ENCODE measurements at regions not wholly inside any gene's neighbourhood (a gene's known extent, or its start where the extent isn't known, plus 50 kb on each side); places are given as distances from the start of the nearest gene placed in this dataset.

DNA sequence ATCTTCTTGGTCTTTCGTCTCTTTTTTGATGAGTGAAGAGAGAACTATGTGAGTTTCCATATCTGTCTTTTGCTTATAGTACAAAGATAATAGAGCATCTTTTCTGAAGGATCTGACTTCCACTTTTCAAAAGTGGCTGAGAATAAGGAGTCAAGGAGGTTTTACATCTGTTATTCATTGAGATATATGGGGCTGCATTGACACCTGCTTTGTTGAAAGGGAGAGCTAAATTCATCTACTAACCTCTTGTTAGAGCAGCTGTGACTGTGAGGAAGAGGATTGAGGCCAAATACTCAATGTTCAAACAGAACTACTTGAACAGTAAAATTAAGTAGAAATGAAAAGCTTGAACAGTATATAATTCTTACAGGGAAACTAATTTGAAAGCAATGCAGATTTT, 130.2 kb upstream of the ATP2B1 start:
- TF ChIP-seq POLR2A (IDR thresholded peaks at IDR 0.05) (no peak), POLR2AphosphoS5 (IDR thresholded peaks at IDR 0.05; ENCODE audit: insufficient read depth in 1 of 2, low read depth in 1 of 2) (no peak)
- TF ChIP-seq, protein P1, sequence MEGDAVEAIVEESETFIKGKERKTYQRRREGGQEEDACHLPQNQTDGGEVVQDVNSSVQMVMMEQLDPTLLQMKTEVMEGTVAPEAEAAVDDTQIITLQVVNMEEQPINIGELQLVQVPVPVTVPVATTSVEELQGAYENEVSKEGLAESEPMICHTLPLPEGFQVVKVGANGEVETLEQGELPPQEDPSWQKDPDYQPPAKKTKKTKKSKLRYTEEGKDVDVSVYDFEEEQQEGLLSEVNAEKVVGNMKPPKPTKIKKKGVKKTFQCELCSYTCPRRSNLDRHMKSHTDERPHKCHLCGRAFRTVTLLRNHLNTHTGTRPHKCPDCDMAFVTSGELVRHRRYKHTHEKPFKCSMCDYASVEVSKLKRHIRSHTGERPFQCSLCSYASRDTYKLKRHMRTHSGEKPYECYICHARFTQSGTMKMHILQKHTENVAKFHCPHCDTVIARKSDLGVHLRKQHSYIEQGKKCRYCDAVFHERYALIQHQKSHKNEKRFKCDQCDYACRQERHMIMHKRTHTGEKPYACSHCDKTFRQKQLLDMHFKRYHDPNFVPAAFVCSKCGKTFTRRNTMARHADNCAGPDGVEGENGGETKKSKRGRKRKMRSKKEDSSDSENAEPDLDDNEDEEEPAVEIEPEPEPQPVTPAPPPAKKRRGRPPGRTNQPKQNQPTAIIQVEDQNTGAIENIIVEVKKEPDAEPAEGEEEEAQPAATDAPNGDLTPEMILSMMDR (IDR thresholded peaks at IDR 0.05) = no peak

Measured in vagina (tissue), 2 donors.